ENCODE measurements at regions not wholly inside any gene's neighbourhood (a gene's known extent, or its start where the extent isn't known, plus 50 kb on each side); places are given as distances from the start of the nearest gene placed in this dataset.
"Not testable (repeated sequence)": the region's sequence is repeated elsewhere in the genome, so short reads cannot be mapped to it uniquely, and the experiment has no call there.

- no peak for DNase-seq
Measured at GRCh38 chr2:235105821-235106359, 154.1 kb downstream of the SH3BP4 start.

- peak; percentile 74 for DNase-seq
Measured at GRCh38 chr2:235106874-235107639, 155.2 kb downstream of the SH3BP4 start.

- no peak for DNase-seq
Measured at GRCh38 chr2:235107640-235107951, 155.8 kb downstream of the SH3BP4 start.

- not testable (repeated sequence) for DNase-seq
Measured at GRCh38 chr2:235109561-235109960, 157.7 kb downstream of the SH3BP4 start.

- DNase-seq, result no peak
Measured at GRCh38 chr2:235112365-235112764, 160.5 kb downstream of the SH3BP4 start.

- DNase-seq, result no peak
Measured at GRCh38 chr2:235113854-235114253, 162.0 kb downstream of the SH3BP4 start.

GRCh38 chr2:235114286-235114685, 162.5 kb downstream of the SH3BP4 start:
- DNase-seq, result no peak

GRCh38 chr2:235115521-235115920, 163.7 kb downstream of the SH3BP4 start:
- no peak for DNase-seq

- peak; percentile 55 for DNase-seq
Measured at GRCh38 chr2:235116885-235117492, 165.2 kb downstream of the SH3BP4 start.

GRCh38 chr2:235126768-235127167, 175.0 kb downstream of the SH3BP4 start:
- no peak for DNase-seq

- DNase-seq, result no peak
Measured at GRCh38 chr2:235127931-235128330, 176.1 kb downstream of the SH3BP4 start.

- DNase-seq, result no peak
Measured at GRCh38 chr2:235129850-235130249, 178.0 kb downstream of the SH3BP4 start.

GRCh38 chr2:235131334-235132305, 179.8 kb downstream of the SH3BP4 start:
- DNase-seq, result no peak

GRCh38 chr2:235132651-235133050, 180.8 kb downstream of the SH3BP4 start:
- no peak for DNase-seq

- no peak for DNase-seq
Measured at GRCh38 chr2:235133837-235134236, 182.0 kb downstream of the SH3BP4 start.

- no peak for DNase-seq
Measured at GRCh38 chr2:235134420-235134819, 182.6 kb downstream of the SH3BP4 start.

GRCh38 chr2:235135195-235135965, 183.6 kb downstream of the SH3BP4 start:
- no peak for DNase-seq

GRCh38 chr2:235135990-235136561, 184.3 kb downstream of the SH3BP4 start:
- DNase-seq, result peak; percentile 82

GRCh38 chr2:235138339-235138738, 186.5 kb downstream of the SH3BP4 start:
- DNase-seq, result no peak

- no peak for DNase-seq
Measured at GRCh38 chr2:235139956-235140800, 188.4 kb downstream of the SH3BP4 start.

GRCh38 chr2:235140801-235141081, 188.9 kb downstream of the SH3BP4 start:
- DNase-seq, result no peak
